ENCODE measurements at regions not wholly inside any gene's neighbourhood (a gene's known extent, or its start where the extent isn't known, plus 50 kb on each side); places are given as distances from the start of the nearest gene placed in this dataset.
"Not testable (repeated sequence)": the region's sequence is repeated elsewhere in the genome, so short reads cannot be mapped to it uniquely, and the experiment has no call there.

- H3K9me3 Mint-ChIP-seq (ENCODE audit: low read depth); H3K4me3 Mint-ChIP-seq; DNase-seq; H3K27me3 Mint-ChIP-seq; H3K36me3 Mint-ChIP-seq; ATAC-seq; H3K27ac Mint-ChIP-seq; CTCF ChIA-PET; H3K4me1 Mint-ChIP-seq: not testable (repeated sequence)
These were observed 672.9 kb upstream of the IMPG1 start for GRCh38 chr6:76745388-76745787.

GRCh38 chr6:76744151-76744720 lies 671.8 kb upstream of the IMPG1 start:
- CTCF ChIA-PET, H3K27ac Mint-ChIP-seq, ATAC-seq: not testable (repeated sequence)

DNA sequence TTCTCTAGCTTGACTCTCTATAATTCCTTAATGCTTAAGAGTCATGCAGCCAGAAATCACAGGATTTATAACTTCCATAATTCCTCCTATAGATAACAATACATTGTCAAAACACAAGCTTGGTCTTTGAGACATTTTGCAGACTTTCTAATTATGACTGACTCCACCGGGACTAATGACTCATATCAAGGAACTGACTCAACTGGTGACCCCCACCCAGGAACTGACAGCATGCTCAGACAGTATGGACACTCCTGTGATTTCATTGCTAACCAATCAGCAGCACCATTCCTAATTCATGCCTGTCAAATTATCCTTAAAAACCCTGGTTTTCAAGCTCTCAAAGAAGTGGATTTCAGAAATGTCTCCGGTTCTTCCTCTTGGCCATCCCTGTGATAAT lies 670.5 kb upstream of the IMPG1 start:
- Mint-ChIP-seq H3K9me3 (ENCODE audit: low read depth) (peaks cover 2% of the 10 kb centered on the region), H3K36me3 (no peaks in the 10 kb centered on the region), H3K4me1 (no peaks in the 10 kb centered on the region), H3K4me3 (no peak overlapping the region), H3K27me3 (no peaks in the 10 kb centered on the region), H3K27ac (no peak overlapping the region)
- CTCF ChIA-PET, result no interaction called here
- ATAC-seq, result no peak
- no peak for DNase-seq

More at GRCh38 chr6:76744151-76744720, 671.8 kb upstream of the IMPG1 start:
- H3K4me3 Mint-ChIP-seq; H3K36me3 Mint-ChIP-seq; H3K27me3 Mint-ChIP-seq; H3K9me3 Mint-ChIP-seq (ENCODE audit: low read depth); DNase-seq; H3K4me1 Mint-ChIP-seq: not testable (repeated sequence)

DNA sequence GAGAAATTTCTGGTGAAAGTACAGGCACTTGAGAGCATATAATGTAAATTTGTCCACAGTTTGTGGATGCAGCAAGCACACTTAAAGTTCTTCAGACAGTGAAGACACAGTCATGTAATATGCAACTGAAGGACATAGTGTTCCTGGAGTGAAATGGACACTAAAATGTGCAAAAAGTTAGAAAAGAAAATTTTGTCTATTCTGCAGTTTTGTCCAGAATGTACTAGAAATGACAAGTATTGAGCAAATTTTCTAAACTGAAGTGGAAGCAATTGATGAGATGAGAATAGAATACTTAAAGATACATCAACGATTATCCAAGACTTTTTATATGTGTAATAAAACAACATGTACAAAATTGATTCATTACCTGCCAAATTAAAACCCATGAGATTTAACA lies 647.0 kb upstream of the IMPG1 start:
- H3K27me3 Mint-ChIP-seq, result no peaks in the 10 kb centered on the region
- no peaks in the 10 kb centered on the region for H3K36me3 Mint-ChIP-seq
- ATAC-seq, result no peak
- H3K9me3 Mint-ChIP-seq (ENCODE audit: low read depth), result no peaks in the 10 kb centered on the region
- DNase-seq, result no peak
- no peaks in the 10 kb centered on the region for H3K4me1 Mint-ChIP-seq
- H3K27ac Mint-ChIP-seq, result no peak overlapping the region
- CTCF ChIA-PET, result no interaction called here
- H3K4me3 Mint-ChIP-seq, result no peak overlapping the region

GRCh38 chr6:76708641-76709331 lies 636.3 kb upstream of the IMPG1 start:
- Mint-ChIP-seq H3K27ac (no peak overlapping the region), H3K4me3 (no peak overlapping the region), H3K9me3 (ENCODE audit: low read depth) (no peaks in the 10 kb centered on the region), H3K36me3 (no peaks in the 10 kb centered on the region), H3K4me1 (no peaks in the 10 kb centered on the region), H3K27me3 (no peaks in the 10 kb centered on the region)
- DNase-seq (no peak), ATAC-seq (no peak)
- CTCF ChIA-PET, result no interaction called here

DNA sequence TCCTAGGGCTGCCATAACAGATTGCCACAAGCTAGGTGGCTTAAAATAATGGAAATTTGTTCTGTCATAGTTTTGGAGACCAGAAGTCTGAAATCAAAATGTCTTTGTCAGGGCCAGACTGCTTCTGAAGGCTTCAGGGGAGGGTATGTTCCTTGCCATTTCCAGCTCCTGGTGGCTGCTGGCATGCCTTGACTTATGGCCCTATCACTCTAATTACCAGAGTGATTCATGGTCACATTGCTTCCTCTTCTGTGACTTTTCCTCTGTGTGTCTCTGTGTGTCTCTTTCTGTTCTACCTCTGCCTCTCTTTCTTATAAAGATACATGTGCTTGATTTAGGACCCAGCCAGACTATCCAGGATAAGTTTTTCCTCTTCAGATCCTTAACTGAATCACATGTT lies 635.2 kb upstream of the IMPG1 start:
- Mint-ChIP-seq H3K4me3 (no peak overlapping the region), H3K4me1 (no peaks in the 10 kb centered on the region), H3K27ac (no peak overlapping the region), H3K27me3 (no peaks in the 10 kb centered on the region), H3K9me3 (ENCODE audit: low read depth) (no peaks in the 10 kb centered on the region), H3K36me3 (no peaks in the 10 kb centered on the region)
- DNase-seq (no peak), ATAC-seq (no peak)
- CTCF ChIA-PET, result no interaction called here

GRCh38 chr6:76706631-76707030 lies 634.2 kb upstream of the IMPG1 start:
- Mint-ChIP-seq H3K4me1 (no peaks in the 10 kb centered on the region), H3K36me3 (no peaks in the 10 kb centered on the region), H3K27ac (no peak overlapping the region), H3K9me3 (ENCODE audit: low read depth) (no peaks in the 10 kb centered on the region), H3K27me3 (no peaks in the 10 kb centered on the region), H3K4me3 (no peak overlapping the region)
- DNase-seq (no peak), ATAC-seq (no peak)
- CTCF ChIA-PET, result no interaction called here

GRCh38 chr6:76706086-76706485 lies 633.6 kb upstream of the IMPG1 start:
- Mint-ChIP-seq H3K4me3 (no peak overlapping the region), H3K36me3 (no peaks in the 10 kb centered on the region), H3K27ac (no peak overlapping the region), H3K4me1 (no peaks in the 10 kb centered on the region), H3K27me3 (no peaks in the 10 kb centered on the region), H3K9me3 (ENCODE audit: low read depth) (no peaks in the 10 kb centered on the region)
- ATAC-seq (no peak), DNase-seq (no peak)
- CTCF ChIA-PET, result no interaction called here

- Mint-ChIP-seq H3K9me3 (ENCODE audit: low read depth) (no peaks in the 10 kb centered on the region), H3K4me1 (no peaks in the 10 kb centered on the region), H3K4me3 (no peak overlapping the region), H3K27ac (no peak overlapping the region), H3K36me3 (no peaks in the 10 kb centered on the region), H3K27me3 (no peaks in the 10 kb centered on the region)
- ATAC-seq (no peak), DNase-seq (no peak)
- CTCF ChIA-PET, result no interaction called here
These were observed 631.3 kb upstream of the IMPG1 start for GRCh38 chr6:76703786-76704185.

GRCh38 chr6:76703285-76703684 lies 630.8 kb upstream of the IMPG1 start:
- no peaks in the 10 kb centered on the region for H3K9me3 Mint-ChIP-seq (ENCODE audit: low read depth)
- H3K4me3 Mint-ChIP-seq, result no peak overlapping the region
- no peaks in the 10 kb centered on the region for H3K36me3 Mint-ChIP-seq
- no peaks in the 10 kb centered on the region for H3K27me3 Mint-ChIP-seq
- no peak for ATAC-seq
- H3K27ac Mint-ChIP-seq, result no peak overlapping the region
- H3K4me1 Mint-ChIP-seq, result no peaks in the 10 kb centered on the region
- DNase-seq, result no peak
- CTCF ChIA-PET, result no interaction called here

DNA sequence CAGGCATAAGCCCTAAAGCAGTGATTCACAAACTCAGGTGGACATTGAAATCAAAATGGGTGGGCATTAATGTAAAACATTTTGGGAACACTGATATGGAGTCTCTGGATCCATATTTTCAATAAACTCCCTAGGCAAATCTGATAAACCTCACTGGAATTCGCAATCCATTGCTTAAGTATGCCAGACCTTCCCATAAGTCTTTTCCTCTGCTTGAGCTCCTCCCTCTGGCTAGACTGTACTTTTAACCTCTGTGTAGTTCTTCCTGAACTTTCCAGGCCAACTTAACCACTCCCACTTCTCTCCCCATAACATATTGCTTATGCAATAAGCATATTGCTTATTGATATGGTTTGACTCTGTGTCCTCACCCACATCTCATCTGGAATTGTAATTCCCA lies 629.7 kb upstream of the IMPG1 start:
- Mint-ChIP-seq H3K36me3 (no peaks in the 10 kb centered on the region), H3K9me3 (ENCODE audit: low read depth) (no peaks in the 10 kb centered on the region), H3K27ac (no peak overlapping the region), H3K4me3 (no peak overlapping the region), H3K27me3 (no peaks in the 10 kb centered on the region), H3K4me1 (no peaks in the 10 kb centered on the region)
- ATAC-seq (no peak), DNase-seq (no peak)
- CTCF ChIA-PET, result no interaction called here

GRCh38 chr6:76701610-76702009 lies 629.1 kb upstream of the IMPG1 start:
- ATAC-seq, result no peak
- CTCF ChIA-PET, result no interaction called here

DNA sequence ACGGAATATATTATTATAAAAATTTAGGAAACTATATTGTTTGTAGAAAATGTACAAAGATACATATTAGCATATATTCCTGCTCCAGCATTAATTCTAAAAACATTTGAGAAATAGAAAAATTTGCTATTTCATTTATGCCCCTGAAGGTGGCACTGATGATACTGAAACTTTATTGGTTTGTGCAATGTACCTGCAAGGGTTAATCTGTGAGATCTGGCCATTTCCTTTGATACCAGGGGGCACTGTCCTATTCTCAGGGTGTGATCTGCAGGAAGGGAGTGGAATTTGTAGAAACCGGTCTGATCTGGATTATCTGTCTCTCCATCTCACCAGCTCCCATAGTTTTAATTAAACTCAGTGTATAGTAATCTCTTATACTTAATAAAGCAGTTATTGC lies 625.1 kb upstream of the IMPG1 start:
- no peaks in the 10 kb centered on the region for H3K36me3 Mint-ChIP-seq
- no peak for ATAC-seq
- no peaks in the 10 kb centered on the region for H3K9me3 Mint-ChIP-seq (ENCODE audit: low read depth)
- H3K4me3 Mint-ChIP-seq, result no peak overlapping the region
- CTCF ChIA-PET, result no interaction called here
- no peak overlapping the region for H3K27ac Mint-ChIP-seq
- no peaks in the 10 kb centered on the region for H3K4me1 Mint-ChIP-seq
- DNase-seq, result no peak
- no peaks in the 10 kb centered on the region for H3K27me3 Mint-ChIP-seq

More at GRCh38 chr6:76701610-76702009, 629.1 kb upstream of the IMPG1 start:
- Mint-ChIP-seq H3K27me3 (no peaks in the 10 kb centered on the region), H3K4me1 (no peaks in the 10 kb centered on the region), H3K27ac (no peak overlapping the region), H3K4me3 (no peak overlapping the region), H3K9me3 (ENCODE audit: low read depth) (no peaks in the 10 kb centered on the region), H3K36me3 (no peaks in the 10 kb centered on the region)
- no peak for DNase-seq

GRCh38 chr6:76694795-76695194 lies 622.3 kb upstream of the IMPG1 start:
- no peak for DNase-seq
- no peak overlapping the region for H3K27ac Mint-ChIP-seq
- no peaks in the 10 kb centered on the region for H3K4me1 Mint-ChIP-seq
- CTCF ChIA-PET, result no interaction called here
- no peaks in the 10 kb centered on the region for H3K27me3 Mint-ChIP-seq
- H3K9me3 Mint-ChIP-seq (ENCODE audit: low read depth), result no peaks in the 10 kb centered on the region
- H3K4me3 Mint-ChIP-seq, result no peak overlapping the region
- no peaks in the 10 kb centered on the region for H3K36me3 Mint-ChIP-seq
- ATAC-seq, result no peak

DNA sequence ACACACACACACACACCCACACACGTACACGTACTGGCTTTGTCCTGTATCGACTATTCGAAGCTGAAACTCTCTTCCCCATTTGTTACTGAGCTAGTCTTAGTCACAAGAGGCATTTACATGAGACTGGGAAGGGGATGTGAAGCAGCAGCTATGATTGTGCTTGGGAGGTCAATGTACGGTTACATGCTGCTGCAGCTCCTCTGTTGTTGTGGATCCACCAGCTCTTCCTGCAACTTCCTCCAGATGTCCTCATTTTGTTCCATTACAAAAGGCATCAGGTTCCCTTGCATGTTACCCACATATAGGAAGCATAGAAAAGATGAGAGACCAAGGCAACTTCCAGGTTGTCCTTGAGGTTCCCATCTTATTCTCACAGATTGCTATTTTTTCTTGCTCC lies 612.4 kb upstream of the IMPG1 start:
- ATAC-seq (no peak), DNase-seq (no peak)
- CTCF ChIA-PET, result no interaction called here
- no peak overlapping the region for H3K4me3 Mint-ChIP-seq
- no peaks in the 10 kb centered on the region for H3K27me3 Mint-ChIP-seq
- peaks cover 13% of the 10 kb centered on the region for H3K9me3 Mint-ChIP-seq (ENCODE audit: low read depth)
- no peaks in the 10 kb centered on the region for H3K36me3 Mint-ChIP-seq
- no peaks in the 10 kb centered on the region for H3K4me1 Mint-ChIP-seq
- H3K27ac Mint-ChIP-seq, result no peak overlapping the region

Measured in activated CD8-positive, alpha-beta memory T cell treated with anti-CD3 and anti-CD28 coated beads, Interleukin-2, amount 10 ng/mL, durations not matched to agents 7 days and 5 days (primary cell).